B cell (primary cell): ENCODE measurements at regions not wholly inside any gene's neighbourhood (a gene's known extent, or its start where the extent isn't known, plus 50 kb on each side); places are given as distances from the start of the nearest gene placed in this dataset.

Experiments
- EZH2 ChIP-seq: IDR thresholded peaks from 2 replicates; pipeline ENCODE4 v1.6.1; 2012; ENCODE audit warnings: borderline replicate concordance, low read depth, mild to moderate bottlenecking, moderate library complexity, low read length; ENCODE audit not compliant: insufficient read depth, poor library complexity, severe bottlenecking
- TF ChIP-seq, protein P1 (sequence below): fragments of 200-600 bp; IDR thresholded peaks from one replicate; pipeline ENCODE4 v1.8.0; 2022; ENCODE audit warnings: antibody characterized with exemption, mild to moderate bottlenecking

- TF ChIP-seq, protein P1, sequence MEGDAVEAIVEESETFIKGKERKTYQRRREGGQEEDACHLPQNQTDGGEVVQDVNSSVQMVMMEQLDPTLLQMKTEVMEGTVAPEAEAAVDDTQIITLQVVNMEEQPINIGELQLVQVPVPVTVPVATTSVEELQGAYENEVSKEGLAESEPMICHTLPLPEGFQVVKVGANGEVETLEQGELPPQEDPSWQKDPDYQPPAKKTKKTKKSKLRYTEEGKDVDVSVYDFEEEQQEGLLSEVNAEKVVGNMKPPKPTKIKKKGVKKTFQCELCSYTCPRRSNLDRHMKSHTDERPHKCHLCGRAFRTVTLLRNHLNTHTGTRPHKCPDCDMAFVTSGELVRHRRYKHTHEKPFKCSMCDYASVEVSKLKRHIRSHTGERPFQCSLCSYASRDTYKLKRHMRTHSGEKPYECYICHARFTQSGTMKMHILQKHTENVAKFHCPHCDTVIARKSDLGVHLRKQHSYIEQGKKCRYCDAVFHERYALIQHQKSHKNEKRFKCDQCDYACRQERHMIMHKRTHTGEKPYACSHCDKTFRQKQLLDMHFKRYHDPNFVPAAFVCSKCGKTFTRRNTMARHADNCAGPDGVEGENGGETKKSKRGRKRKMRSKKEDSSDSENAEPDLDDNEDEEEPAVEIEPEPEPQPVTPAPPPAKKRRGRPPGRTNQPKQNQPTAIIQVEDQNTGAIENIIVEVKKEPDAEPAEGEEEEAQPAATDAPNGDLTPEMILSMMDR = no peak
- TF ChIP-seq EZH2 = no peak
These were observed 82.1 kb upstream of the BMP4 start for GRCh38 chr14:54038724-54039123.
